ENCODE measurements at regions not wholly inside any gene's neighbourhood (a gene's known extent, or its start where the extent isn't known, plus 50 kb on each side); places are given as distances from the start of the nearest gene placed in this dataset.
"Not testable (repeated sequence)": the region's sequence is repeated elsewhere in the genome, so short reads cannot be mapped to it uniquely, and the experiment has no call there.

DNA sequence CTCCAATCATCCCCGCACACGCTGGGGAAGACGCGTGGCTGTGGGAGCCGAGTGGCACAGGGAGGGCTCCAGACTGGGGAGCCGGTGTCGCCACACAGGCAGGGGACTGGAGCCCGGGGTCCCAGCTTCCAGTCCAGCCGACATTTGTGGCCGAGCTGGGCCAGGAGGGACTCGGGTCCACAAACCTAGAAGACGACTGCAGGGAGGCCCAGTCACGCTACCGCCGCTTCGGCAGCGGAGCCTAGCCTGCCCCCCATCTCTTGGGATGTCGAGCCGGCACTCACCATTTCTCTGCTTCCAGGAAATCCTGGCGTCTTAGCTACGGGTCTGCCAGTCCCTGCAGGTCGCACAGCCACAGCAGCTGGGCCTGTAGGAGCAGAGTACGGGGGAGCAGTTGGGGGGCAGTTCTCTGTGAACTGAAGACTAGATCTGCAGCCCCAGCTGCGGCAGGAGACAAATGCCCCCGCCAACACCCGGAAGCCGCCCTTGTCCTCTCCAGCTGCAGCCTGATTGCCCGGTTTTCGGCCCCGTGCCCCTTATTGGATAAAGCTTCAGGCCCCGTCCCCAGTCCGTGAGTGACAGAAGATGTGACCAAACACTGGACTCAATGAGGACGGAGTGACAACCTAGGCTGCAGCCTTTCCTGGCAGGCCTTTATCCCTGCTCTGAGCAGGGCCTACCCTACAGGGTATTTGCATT lies 270.7 kb downstream of the ZNF33B start:
- DNase-seq, result peak in 1 of 2 experiments; percentile 2

DNA sequence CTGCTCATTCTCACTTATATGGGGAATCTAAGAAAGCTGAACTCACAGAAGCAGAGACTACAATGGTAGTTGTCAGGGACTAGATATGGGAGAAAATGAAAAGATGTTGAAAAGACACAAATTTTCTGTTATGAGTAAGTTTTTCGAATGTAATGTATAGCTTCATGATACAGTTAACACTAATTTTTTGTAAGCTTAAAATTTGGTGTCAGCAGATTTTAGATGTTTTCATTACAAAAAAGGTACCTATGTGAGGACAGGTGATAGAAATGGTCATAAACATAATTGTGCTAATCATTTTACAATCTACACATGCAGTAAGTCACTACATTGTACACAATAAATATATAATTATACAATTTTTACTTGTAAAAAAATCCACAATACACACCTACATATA lies 286.6 kb downstream of the ZNF33B start:
- DNase-seq, result no peak

DNA sequence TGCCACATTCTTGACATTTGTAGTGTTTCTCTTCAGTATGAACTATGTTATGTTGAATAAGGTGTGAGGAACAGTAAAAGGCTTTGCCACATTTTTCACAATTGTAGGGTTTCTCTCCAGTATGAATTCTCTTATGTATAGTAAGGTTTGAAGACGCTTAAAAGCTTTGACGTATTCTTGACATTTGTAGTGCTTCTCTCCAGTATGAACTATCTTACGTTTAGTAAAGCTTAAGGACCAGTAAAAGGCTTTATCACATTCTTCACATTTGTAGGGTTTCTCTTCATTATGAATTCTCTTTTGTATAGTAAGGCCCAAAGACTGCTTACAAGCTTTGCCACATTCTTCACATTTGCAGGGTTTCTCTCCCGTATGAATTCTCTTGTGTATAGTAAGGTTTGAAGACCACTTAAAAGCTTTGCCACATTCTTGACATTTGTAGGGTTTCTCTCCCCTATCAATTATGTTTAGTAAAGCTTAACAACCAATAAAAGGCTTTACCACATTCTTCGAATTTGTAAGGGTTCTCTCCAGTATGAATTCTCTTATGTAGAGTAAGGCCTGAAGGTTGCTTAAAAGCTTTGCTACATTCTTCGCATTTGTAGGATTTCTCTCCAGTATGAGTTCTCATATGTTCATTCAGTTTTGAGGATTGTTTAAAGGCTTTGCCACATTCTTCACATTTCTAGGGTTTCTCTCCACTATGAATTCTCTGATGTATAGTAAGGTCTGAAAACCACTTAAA lies 301.6 kb downstream of the ZNF33B start:
- DNase-seq, result not testable (repeated sequence)

DNA sequence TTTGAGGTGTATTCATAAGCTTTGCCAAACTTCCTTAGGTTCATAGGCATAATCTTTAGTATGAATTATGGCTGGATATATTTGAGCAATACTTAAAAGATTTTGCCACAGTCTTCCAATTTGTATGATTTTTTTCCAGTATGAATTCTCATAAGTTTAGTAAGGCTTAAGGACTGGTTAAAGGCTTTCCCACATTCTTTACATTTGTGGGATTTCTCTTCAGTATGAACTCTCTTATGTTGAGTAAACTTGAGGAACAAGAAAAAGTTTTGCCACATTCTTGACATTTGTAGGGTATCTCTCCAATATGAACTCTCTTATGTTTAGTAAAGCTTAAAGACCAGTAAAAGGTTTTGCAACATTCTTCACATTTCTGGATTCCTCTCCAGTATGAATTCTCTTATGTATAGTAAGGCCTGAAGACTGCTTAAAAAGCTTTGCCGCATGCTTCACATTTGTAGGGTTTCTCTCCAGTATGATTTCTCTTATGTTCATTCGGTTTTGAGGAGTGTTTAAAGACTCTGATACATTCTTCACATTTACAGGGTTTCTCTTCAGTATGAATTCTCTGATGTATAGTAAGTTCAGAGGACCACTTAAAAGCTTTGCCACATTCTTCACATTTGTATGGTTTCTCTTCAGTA lies 302.6 kb downstream of the ZNF33B start:
- DNase-seq, result not testable (repeated sequence)

DNA sequence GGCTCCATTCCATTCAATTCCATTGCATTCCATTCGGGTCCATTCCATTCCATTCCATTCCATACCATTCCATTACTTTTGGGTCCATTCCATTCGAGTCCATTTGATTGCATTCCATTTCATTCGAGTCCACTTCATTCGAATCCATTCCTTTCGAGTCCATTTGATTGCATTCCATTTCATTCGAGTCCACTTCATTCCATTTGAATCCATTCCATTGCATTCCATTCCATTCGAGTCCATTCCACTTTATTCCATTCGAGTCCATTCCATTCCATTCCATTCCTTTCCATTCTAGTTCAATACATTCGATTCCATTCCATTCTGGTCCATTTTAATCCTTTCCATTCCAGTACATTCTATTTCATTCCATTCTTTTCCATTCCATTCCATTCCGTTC lies 334.0 kb downstream of the ZNF33B start:
- no peak for DNase-seq

DNA sequence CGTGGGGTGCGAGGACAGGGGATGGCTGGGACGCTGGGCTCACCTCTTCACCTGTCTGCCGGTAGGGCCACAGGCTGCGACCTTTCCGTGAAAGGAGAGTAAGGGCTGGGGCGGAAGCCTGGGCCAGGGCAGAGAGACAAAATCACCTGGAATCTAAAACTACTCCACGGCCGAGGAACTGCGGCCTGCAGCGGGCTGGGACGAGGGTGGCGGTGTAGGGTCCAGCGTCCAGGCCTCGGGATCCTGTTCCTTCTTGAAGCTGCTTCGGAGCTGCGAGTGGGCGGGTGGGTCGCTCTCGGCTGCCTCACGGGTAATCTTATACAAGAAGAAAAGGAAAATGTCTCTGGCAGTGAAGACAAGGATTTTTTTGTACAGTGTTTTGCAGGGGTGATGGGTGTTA lies 356.5 kb downstream of the ZNF33B start:
- not testable (repeated sequence) for DNase-seq

DNA sequence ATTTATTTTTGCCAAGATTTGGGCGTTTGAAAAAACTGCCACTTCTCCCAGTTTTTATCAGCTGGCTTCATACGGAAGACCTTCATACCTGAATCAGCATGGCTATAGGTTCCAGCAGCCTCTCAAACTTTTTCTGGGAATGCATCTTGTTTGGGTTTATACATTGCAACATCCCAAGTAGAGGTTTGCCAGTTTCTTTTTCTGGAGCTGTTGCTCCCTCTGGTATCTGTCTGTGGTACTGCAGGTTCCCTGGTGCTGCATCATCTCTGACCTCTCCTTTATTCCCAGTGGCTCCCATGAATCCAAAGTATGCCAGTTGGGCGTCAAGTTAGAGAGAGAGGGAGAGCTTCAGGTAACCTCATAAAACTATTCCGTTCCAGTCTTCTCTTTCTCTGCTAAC lies 368.6 kb downstream of the ZNF33B start:
- not testable (repeated sequence) for DNase-seq

DNA sequence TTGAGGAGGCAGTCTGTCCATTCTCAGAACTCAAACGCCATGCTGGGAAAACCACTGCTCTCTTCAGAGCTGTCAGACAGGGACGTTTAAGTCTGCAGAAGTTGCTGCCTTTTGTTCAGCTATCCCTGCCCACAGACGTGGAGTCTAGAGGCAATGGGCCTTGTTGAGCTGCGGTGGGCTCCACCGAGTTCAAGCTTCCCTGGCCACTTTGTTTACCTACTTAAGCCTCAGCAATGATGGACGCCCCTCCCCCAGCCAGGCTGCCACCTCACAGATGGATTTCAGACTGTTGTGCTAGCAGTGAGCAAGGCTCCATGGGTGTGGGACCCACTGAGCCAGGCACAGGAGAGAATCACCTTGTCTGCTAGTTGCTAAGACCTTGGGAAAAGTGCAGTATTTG lies 375.1 kb downstream of the ZNF33B start:
- not testable (repeated sequence) for DNase-seq

DNA sequence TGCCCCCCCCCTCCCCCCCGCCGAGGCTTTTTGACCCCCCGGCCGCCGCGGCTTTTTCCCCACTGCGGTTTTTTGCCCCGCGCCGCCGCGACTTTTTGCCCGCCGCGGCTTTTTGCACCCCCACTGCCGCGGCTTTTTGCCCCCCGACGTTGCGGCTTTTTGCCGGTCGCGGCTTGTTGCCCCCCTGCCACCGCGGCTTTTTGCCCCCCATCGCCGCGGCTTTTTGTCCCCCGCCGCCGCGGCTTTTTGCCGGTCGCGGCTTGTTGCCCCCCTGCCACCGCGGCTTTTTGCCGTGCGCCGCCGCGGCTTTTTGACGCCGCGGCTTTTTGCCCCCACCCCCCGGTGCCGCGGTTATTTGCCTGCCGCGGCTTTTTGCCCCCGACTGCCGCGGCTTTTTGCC lies 395.4 kb downstream of the ZNF33B start:
- DNase-seq, result not testable (repeated sequence)

DNA sequence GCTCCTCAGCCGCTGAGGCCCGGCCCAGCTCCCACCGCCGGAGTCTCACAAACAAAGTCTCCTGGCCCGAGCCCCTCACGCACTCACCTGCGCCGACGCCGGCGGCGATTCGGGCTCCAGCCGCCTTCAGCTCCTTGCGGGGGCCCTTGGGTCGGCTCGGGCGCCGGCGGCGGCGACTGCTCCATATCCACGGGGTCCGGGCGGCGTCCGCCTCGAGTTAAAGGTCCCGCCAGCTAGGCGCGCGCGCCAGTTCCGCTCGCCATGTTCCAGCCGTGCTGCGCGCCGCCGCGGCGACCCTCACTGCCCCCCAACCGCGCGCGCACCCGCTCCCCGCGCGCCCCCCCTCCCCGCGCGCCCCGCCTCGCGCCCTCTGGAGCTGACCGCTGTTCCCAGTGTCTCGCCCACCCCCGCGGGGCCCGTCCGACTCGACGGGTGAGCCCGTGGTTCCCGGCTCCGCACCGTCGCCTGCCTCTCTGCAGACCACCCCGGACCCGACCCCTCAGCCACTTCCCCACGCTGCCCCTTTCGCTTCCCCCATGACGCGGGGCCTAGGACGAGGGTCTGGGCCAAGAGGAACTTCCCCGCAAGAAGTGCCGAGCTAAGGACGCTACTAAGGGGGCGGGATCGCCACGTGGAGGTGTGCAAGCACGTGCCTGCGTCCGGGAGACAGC lies 396.1 kb downstream of the ZNF33B start:
- no peak for DNase-seq

DNA sequence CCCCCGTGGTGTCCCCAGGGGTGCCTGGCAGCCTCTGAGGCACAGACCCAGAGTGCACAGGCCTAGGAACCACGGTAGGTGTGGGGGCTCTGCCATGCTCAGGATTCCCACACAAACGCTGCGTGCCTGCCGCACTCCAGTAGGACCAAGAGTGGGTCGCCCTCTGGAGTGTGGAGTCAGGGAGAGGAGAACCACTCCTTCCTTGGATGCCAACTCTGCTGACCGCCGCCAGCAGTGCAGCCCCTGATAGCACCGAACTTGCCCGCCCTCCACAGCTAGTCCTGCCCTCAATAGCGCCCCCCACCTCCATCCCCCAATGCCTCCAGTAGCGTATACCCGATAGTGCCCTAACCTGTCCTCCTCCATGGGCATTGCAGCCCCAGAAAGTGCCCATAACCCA lies 402.0 kb downstream of the ZNF33B start:
- DNase-seq, result not testable (repeated sequence)

DNA sequence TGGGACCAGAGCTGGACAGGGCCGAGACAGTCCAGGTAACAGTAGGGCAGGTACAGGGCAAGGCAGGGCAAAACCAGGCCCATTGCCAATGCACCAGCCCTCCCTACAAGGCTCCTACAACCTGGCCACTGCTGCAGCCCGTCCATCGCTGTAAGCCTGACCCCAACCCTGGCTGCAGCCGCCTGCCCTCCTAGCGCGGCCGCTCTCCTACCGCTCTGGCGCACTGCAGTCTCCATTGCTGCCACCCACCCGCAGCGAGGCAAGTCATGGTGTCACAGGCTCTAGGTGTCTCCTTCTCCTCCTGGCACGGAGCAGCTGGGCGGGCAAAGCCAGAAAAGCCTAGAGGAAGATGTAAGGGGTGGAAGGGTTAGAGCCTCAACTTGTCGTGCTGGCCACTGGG lies 402.6 kb downstream of the ZNF33B start:
- DNase-seq, result not testable (repeated sequence)

DNA sequence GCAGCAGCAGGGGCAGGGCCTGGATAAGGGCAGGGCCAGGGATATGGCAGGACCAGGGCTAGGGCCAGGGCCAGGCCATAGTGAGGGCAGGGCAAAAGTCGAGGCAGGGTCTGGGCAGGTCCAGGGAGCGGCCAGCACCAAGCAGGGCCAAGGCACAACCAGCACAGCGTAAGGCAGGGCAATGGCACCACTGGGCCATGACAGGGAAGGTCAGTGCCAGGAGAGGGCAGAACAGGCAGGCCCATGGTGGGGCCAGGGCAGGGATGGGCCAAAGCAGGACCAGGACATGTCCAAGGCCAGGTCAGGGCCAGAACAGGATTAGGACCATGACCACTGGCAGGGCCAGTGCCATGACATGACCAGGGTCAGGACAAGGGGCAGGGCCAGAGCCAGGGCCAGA lies 403.1 kb downstream of the ZNF33B start:
- not testable (repeated sequence) for DNase-seq

DNA sequence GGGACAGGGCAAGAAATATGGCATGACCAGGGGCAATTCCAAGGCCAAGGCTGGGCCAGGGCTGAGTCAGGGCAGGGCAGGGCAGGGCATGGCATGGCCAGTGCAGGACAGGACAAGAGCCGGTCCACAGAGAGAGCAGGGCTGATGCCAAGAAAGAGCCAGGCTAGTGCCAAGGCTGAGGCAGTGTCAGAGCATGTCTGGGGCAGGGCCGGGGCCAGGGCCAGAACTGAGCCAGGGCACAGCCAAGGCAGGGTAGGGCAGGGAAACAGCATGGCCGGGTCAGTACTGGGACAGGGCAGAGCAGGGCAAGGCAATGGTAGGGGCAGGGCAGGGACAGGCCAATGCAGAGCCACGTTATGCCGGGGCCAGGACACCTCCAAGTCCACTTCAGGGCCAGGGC lies 403.9 kb downstream of the ZNF33B start:
- DNase-seq, result not testable (repeated sequence)

DNA sequence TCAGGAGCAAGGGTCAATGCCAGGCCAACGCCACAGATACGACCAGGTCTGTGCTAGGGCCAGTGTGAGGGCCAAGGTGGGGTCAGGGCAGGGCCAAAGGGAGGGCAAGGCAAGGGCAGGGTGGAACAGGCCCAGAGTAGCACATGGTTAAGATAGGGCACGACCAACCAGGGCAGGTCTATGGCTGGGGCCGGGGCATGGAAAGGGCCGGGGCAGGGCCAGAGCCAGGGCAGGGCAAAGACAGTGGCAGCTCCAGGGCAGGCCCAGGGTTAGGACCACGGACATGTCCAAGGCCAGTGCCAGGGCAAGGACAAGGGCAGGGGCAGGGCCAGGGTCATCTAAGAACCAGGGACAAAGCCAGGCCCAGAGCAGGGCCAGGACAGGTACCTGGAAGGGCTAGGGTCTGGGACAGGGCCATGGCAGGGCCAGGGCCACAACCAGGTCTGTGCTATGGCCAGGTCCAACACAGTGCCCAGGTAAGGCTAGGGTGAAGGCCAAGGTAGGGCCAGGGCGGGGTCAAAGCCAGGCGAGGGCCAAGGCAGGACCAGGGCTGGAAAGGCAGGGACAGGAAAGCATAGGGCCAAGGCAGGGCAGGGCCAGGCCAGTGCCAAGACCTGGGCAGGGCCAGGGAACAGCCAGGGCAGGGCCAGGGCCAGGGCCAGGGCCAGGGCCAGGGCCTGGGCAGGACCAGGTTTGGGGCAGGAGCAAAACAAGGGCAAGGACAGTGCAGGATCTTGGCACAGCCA lies 404.7 kb downstream of the ZNF33B start:
- not testable (repeated sequence) for DNase-seq

DNA sequence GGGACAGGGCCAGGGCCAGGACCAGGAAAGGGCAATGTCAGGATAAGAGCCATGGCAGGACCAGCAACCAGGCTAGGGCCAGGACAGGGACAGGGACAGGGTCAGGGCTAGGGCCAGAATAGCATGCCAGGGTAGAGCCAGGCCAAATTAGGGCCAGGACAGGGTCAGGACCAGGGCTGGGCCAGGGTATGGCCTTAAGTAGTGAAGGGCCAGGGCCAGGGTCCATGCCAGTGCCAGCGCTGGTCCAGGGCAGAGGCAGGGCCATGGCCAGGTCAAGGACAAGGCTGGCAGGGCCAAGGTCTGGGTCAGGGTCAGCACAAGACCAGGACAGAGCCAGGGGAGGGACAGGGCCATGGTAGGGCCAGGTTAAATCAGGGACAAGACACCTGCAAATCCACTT lies 405.4 kb downstream of the ZNF33B start:
- not testable (repeated sequence) for DNase-seq

DNA sequence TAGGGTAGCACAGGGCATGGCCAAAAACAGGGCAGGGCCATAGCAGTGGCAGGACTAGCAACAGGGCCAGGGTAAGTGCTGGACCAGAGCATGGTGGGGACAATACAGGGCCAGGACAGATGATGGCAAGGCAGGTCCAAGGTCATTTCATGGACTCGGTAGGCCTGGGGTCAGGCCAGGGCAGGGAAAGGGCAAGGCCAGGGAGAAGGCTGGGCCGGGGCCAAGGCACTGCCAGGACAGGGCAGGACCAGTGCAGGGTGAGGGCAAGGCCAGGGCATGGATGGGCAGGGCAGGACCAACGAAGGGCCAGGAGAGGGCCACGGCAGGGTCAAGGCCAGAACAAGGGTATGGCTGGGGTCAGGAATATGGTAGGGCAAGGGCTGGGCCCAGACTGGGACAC lies 407.6 kb downstream of the ZNF33B start:
- DNase-seq, result not testable (repeated sequence)

DNA sequence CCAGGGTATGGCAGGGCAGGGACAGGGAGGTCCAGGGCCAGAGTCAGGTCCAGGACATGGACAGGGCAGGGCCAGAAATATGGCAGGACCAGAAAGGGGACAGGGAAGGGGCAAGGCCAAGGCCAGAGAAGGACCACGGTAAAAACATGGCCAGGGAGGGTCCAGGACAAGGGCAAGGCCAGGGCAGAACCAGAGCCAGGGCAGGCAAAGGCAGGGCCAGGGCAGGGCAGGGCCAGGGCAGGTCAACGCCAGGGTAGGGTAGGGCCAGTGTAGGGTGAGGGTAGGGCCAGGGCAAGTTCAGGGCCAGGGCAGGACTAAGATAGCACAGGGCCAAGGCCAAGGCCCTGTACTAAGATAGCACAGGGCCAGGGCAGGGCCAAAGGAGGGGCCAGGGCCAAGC lies 408.3 kb downstream of the ZNF33B start:
- DNase-seq, result not testable (repeated sequence)

DNA sequence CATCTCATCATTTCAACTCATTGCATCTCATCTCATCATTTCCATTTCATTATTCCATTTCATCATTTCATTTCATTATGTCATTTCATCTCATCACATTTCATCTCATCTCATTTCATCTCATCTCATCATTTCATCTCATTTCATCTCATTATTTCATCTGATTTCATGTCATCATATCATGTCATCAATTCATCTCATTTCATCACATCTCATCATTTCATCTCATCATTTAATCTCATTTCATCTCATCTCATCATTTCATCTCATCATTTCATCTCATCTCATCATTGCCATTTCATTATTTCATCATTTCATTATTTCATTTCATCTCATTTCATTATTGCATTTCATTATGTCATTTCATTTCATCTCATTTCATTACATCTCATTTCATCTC lies 410.5 kb downstream of the ZNF33B start:
- DNase-seq, result not testable (repeated sequence)

DNA sequence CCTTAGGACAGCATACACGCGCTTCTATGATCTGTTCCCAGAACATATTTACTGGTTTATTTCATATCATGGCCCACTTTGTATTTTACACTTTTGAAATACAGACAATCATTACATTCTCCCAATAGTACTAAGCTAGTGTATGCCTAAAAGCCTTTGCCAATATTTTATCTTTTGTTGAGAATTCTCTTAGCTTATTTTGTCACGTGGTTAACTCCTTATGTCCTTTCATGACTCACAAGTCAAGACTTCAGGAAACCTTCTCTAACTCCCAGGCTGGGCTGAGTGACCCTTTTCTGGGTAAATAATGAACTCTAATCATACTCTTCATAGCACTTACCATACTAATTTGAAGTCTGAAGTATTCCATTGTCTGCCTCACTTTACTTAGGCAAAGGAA lies 444.8 kb downstream of the ZNF33B start:
- DNase-seq, result not testable (repeated sequence)

DNA sequence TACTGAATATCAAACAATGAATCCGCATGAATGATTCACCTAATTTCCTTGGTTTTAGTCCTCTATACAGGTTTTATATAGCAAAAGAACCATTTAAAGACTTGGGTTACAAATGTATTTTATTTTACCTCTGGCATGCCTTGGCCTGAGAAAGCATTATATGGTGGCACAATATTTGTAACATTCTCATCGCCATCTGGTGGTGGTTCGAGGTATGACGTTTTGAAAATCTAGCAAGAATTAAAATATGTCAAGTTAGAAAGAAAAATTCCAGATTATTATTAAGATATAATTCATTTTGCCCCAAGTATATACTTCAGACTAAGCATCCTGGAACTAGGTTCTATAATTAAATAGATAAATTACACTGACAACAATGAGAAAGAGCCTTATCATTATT lies 445.9 kb downstream of the ZNF33B start:
- DNase-seq, result peak in 1 of 2 experiments; percentile 3

DNA sequence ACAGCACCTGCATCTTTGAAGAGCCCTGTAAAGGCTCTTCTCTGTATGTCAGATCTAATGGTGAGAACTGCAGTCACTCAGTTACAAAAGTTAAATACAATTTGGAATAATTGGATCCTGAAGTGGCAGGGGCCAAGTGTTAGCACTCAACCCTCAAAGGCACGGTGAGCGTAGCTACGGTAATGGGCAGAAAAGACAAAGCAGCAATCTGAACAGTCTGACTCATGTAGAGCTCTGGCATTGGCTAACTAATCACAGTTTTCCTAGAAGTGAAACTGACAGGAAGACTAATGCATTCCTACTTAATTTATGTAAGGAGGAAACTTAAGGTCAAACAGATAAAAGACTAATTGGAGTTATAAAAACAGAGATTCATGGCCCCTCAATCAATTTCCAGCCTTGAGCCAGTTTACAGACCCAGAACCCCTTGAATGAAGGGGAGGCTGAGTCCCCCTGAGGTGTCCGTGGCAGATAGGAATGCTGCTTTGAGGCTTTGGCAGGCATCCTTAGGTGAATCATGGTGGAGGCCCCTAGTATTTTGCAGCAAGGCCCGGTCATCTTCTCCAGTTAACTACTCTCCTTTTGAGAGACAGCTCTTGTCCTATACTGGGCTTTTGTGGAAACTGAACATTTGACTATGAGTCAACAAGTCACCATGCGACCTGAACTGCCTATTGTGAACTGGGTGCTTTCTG lies 450.7 kb downstream of the ZNF33B start:
- not testable (repeated sequence) for DNase-seq
